Kidney capillary endothelial cell (primary cell): ENCODE measurements at regions not wholly inside any gene's neighbourhood (a gene's known extent, or its start where the extent isn't known, plus 50 kb on each side); places are given as distances from the start of the nearest gene placed in this dataset.
"Not testable (repeated sequence)": the region's sequence is repeated elsewhere in the genome, so short reads cannot be mapped to it uniquely, and the experiment has no call there.

ENCODE experiments used
- DNase-seq: peaks from one replicate; pipeline ENCODE4 v3.0.0-alpha.2; 2018; ENCODE audit warnings: low spot score

DNA sequence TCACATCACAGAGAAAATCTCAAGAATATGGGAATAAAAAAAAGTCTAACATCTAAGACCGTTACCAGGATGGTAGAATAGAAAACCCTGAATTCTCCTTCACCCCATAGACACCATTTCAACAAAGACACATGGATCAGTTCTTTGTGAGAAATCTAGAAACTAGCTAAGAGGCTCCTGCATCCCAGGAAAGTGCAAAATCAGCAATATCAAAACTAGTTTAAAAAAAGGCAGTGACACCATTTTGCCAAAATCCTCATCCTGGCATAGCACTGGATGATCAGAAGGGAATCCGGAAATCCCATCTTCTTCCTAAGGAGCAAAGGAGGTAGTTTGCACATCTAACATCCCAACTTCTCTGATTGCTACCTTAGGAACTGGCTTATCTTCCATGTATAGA lies 88.9 kb upstream of the MAGEE2 start:
- no peak for DNase-seq

DNA sequence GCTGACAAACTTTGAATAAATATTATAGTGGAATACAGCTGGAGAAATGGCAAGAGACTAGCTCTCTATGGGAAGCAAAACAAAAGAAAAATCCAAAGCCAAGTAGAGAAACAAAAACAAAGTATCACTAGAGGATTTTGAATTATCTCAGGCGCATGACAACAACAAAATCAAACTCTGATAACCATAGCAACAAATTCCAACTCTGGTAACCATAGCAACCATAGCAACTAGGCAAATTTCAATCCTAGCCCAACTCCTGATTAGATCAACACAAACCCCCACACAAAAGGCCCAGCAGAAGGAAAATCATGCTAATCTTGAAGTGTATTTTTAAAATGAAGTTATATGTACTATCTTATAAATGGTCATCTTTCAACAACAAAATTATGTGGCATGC lies 98.4 kb upstream of the MAGEE2 start:
- no peak for DNase-seq

GRCh38 chrX:75887833-75888232 lies 102.8 kb upstream of the MAGEE2 start:
- no peak for DNase-seq

DNA sequence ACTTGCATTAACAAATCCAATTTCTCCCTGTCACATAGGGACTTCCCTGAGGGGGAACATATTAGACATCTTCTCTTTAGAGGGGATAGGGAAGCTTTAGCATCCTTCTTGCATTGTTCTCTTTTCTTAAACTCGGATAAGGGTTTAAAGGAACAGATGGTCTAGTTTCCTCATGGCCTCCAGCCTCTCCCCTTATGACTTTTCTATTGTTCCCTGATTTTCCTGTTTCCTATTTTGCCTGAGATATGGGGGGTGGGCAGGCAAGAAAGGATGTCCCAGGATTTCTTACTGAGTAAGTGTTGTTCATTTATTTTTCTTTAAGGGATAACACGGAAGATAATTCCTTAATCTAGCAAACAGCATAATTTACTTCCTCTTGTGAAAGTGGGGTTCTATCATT lies 107.7 kb upstream of the MAGEE2 start:
- peak; percentile 0 for DNase-seq

DNA sequence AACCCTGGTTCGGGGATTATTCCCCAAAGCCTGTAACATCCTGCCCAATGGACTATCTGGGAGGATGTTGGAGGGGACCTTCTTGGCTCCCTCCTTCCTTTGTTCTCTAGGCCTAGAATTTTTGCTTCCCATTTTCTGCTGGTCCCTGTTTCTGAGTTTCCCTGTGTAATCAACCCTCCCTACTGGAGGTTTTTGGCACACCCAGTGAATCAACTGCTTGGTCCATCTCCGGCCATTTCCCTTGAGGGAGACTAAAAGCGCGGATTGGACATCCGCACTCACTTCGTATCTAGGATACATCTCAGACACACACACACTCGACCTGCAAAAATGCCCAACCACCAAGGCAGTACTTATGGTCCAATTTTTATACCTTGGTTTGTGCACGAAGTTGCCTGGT lies 108.2 kb upstream of the MAGEE2 start:
- DNase-seq, result no peak

GRCh38 chrX:75911716-75912115 lies 126.7 kb upstream of the MAGEE2 start:
- DNase-seq, result no peak

DNA sequence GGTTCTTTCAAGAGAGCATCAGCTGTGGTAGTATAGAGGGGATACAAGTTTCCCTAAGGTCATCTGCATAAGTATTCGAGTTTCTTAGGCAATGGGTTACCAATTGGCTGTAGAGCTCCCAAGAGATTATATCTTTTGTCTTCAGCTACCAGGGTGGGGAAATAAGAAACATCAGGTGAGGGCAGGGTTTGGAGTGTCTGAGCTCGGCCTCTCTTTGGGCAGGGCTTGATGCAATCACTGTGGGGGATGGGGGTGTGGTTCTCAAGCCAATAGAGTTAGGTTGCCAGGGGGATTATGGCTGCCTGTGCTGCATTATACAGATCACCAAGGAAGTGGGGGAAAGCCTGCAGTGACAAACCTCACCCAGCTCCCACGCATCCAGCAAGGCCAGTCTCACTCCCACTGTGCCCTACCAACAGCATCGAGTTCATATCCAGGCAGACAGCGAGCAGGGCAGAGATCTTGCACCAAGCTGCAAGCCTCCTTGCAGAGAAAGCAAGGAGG lies 172.1 kb upstream of the MAGEE2 start:
- DNase-seq, result no peak

DNA sequence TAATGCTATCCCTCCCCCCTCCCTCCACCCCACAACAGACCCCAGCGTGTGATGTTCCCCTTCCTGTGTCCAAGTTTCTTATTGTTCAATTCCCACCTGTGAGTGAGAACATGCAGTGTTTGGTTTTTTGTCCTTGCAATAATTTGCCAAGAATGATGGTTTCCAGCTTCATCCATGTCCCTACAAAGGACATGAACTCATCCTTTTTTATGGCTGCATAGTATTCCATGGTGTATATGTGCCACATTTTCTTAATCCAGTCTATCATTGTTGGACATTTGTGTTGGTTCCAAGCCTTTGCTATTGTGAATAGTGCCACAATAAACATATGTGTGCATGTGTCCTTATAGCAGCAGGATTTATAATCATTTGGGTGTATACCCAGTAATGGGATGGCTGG lies 176.3 kb upstream of the MAGEE2 start:
- not testable (repeated sequence) for DNase-seq

- DNase-seq, result no peak
Observed at GRCh38 chrX:75963774-75964173, 178.7 kb upstream of the MAGEE2 start.

DNA sequence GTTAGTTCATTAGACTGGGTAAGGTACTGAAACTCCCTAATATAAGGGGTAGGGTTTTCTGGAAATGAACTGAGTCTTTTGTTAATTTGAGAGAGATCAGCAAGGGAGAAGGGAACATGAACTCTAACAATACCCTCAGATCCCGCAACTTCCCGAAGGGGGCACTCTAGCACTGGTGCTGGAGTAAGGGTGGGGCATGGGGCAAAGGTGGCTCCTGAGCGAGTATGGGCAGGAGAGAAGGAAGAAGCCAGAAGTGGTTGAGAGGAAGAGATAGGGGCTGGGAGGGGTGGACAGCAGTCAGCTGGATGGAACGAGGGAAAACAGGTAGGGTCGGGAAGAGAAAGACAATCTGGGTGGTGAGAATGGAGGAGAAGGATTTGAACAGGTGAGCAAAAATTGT lies 183.2 kb upstream of the MAGEE2 start:
- DNase-seq, result no peak

GRCh38 chrX:75986976-75987375 lies 185.9 kb upstream of the PBDC1 start:
- no peak for DNase-seq

DNA sequence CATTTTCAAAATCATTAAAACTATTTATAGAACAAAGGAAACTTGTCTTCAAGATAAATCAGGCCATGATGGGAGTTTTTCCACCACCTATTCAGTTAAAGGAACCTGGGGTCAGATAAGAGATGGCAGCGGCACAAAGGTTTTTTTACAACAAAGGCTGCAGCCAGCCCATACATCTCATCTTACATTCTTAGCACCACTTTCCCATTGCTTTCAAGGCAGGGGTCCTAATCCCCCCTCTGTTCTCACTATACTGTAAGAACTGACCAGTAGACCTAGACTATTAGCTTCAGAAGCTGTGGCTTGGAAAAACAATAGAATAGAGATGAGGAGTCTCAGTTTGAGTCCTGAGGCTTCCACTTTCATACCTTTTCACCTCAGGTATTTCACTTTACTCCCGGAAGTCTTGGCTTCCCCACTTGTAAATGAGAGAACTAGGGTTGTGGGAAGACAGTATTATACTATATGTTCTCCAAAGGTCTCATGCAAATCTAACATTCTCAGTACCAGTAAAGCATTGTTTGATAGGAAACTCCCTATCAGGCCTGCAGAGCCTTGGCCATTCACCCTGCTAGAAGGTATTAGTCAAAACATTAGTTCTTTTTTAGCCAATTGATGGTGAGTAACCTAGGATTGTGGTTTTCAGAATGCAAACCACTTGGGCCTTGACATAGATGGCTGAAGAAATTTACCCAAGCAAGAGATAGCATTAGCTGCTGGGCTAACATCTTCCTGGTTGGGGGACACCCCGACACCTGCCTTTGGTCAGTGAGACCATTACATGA lies 182.9 kb upstream of the PBDC1 start:
- no peak for DNase-seq

- no peak for DNase-seq
Observed at GRCh38 chrX:75997692-75998091, 175.2 kb upstream of the PBDC1 start.

GRCh38 chrX:76014321-76014720 lies 158.5 kb upstream of the PBDC1 start:
- DNase-seq, result no peak

GRCh38 chrX:76026292-76026691 lies 146.6 kb upstream of the PBDC1 start:
- DNase-seq, result no peak

- DNase-seq, result no peak
Observed at GRCh38 chrX:76026751-76027150, 146.1 kb upstream of the PBDC1 start.

- DNase-seq, result no peak
Observed at GRCh38 chrX:76029385-76029784, 143.5 kb upstream of the PBDC1 start.

GRCh38 chrX:76064825-76065224 lies 108.0 kb upstream of the PBDC1 start:
- no peak for DNase-seq

DNA sequence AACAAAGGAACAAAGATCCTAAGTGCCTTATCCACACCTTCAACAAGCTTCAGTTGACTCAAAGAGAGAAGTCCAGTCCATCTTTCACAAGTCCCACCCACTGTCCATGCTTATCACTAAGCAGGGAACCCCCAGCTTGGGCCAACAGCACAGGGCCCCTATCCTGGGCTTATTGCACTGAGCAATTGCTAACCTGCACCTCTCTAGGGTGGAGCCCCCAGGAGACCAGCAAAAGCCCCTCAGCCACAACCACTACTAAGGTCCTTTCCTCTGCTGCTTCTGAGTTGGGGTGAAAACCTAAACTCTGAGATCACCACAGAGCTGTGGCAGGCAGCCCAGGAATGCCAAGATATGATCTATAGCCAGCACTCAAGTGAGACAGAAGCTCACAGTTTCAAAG lies 96.7 kb upstream of the PBDC1 start:
- DNase-seq, result no peak

DNA sequence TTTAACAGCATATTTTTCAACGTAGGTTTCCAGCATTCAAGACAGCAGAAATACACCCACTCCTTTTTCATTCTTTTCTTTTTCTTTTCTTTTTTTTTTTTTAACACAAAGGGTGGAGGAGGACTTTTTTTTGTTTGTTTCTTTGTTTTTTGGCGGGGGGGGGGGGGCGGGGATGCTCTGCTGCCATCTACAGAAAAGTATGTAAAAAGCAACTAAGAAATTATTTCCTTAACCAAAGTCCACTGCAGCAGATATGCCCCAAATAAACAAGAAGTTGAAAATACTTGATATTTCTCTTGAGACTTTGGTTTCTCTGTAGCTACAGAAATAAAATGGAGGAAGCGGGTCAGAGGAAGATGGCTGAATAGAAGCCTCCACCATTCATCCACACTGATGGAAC lies 63.2 kb upstream of the PBDC1 start:
- no peak for DNase-seq
